ENCODE measurements at regions not wholly inside any gene's neighbourhood (a gene's known extent, or its start where the extent isn't known, plus 50 kb on each side); places are given as distances from the start of the nearest gene placed in this dataset.

- no peak for TF ChIP-seq YY1 (IDR thresholded peaks at IDR 0.05)
- TF ChIP-seq CTCF (IDR thresholded peaks at IDR 0.05; ENCODE audit: low read depth, low read length, missing input control), result no peak
- no peak for TF ChIP-seq RXRA (IDR thresholded peaks at IDR 0.05)
- TF ChIP-seq ATF3 (IDR thresholded peaks at IDR 0.05), result no peak
- TF ChIP-seq RAD21 (IDR thresholded peaks at IDR 0.05), result no peak
These were observed 1405.0 kb downstream of the OLFM4 start for GRCh38 chr13:54433493-54434206.
